NCI-H146 (cell line): ENCODE measurements at regions not wholly inside any gene's neighbourhood (a gene's known extent, or its start where the extent isn't known, plus 50 kb on each side); places are given as distances from the start of the nearest gene placed in this dataset.
"Not testable (repeated sequence)": the region's sequence is repeated elsewhere in the genome, so short reads cannot be mapped to it uniquely, and the experiment has no call there.

Experiments used
- DNase-seq: peaks from one replicate; lab custom pipeline; 2025; lab: John Stamatoyannopoulos, UW

GRCh38 chr10:14425034-14425433 lies 94.3 kb upstream of the FRMD4A start:
- DNase-seq, result no peak

GRCh38 chr10:14423111-14423744 lies 92.5 kb upstream of the FRMD4A start:
- no peak for DNase-seq

GRCh38 chr10:14422431-14422830 lies 91.7 kb upstream of the FRMD4A start:
- no peak for DNase-seq

GRCh38 chr10:14421941-14422340 lies 91.2 kb upstream of the FRMD4A start:
- no peak for DNase-seq

- not testable (repeated sequence) for DNase-seq
Measured at GRCh38 chr10:14417336-14417735, 86.6 kb upstream of the FRMD4A start.

GRCh38 chr10:14416308-14416700 lies 85.6 kb upstream of the FRMD4A start:
- DNase-seq, result no peak

- DNase-seq, result no peak
Measured at GRCh38 chr10:14415676-14416307, 85.1 kb upstream of the FRMD4A start.

- DNase-seq, result no peak
Measured at GRCh38 chr10:14414901-14415300, 84.2 kb upstream of the FRMD4A start.

- no peak for DNase-seq
Measured at GRCh38 chr10:14413523-14413922, 82.8 kb upstream of the FRMD4A start.

- DNase-seq, result no peak
Measured at GRCh38 chr10:14412624-14413023, 81.9 kb upstream of the FRMD4A start.

GRCh38 chr10:14409856-14410458 lies 79.2 kb upstream of the FRMD4A start:
- DNase-seq, result no peak

GRCh38 chr10:14409247-14409646 lies 78.5 kb upstream of the FRMD4A start:
- no peak for DNase-seq

- DNase-seq, result no peak
Measured at GRCh38 chr10:14408139-14408538, 77.4 kb upstream of the FRMD4A start.

- DNase-seq, result no peak
Measured at GRCh38 chr10:14407567-14407966, 76.8 kb upstream of the FRMD4A start.

- DNase-seq, result peak; percentile 55
Measured at GRCh38 chr10:14405076-14406065, 74.6 kb upstream of the FRMD4A start.

- DNase-seq, result no peak
Measured at GRCh38 chr10:14403881-14404623, 73.3 kb upstream of the FRMD4A start.

GRCh38 chr10:14403359-14403758 lies 72.6 kb upstream of the FRMD4A start:
- no peak for DNase-seq

GRCh38 chr10:14399641-14400040 lies 68.9 kb upstream of the FRMD4A start:
- DNase-seq, result no peak

- no peak for DNase-seq
Measured at GRCh38 chr10:14397066-14397465, 66.3 kb upstream of the FRMD4A start.

- DNase-seq, result no peak
Measured at GRCh38 chr10:14396411-14397048, 65.8 kb upstream of the FRMD4A start.

GRCh38 chr10:14394179-14394578 lies 63.5 kb upstream of the FRMD4A start:
- DNase-seq, result no peak
